RWPE2 (cell line): ENCODE measurements at regions not wholly inside any gene's neighbourhood (a gene's known extent, or its start where the extent isn't known, plus 50 kb on each side); places are given as distances from the start of the nearest gene placed in this dataset.

ENCODE experiments used
- ATAC-seq: fragments of 200-7000 bp; cut with Tn5 transposase; 3 replicates; pipeline ENCODE4 v1.9.1; 2021; ENCODE audit warnings: low read depth
- DNase-seq: peaks from one replicate; pipeline ENCODE4 v3.0.0-alpha.2; 2020; ENCODE audit warnings: low spot score
- H3K27ac ChIP-seq: fragments of 450-650 bp; 2 replicates; pipeline ENCODE4 v1.5.1; 2017; ENCODE audit warnings: mild to moderate bottlenecking; ENCODE audit not compliant: poor library complexity, severe bottlenecking
- H3K27me3 ChIP-seq: fragments of 250-450 bp; sonication (Bioruptor Pico); 2 replicates; pipeline ENCODE4 v1.5.1; 2021; ENCODE audit warnings: mild to moderate bottlenecking, moderate library complexity; ENCODE audit not compliant: insufficient read depth, poor library complexity, severe bottlenecking
- H3K36me3 ChIP-seq: fragments of 250-450 bp; sonication (Bioruptor Pico); 2 replicates; pipeline ENCODE4 v1.5.1; 2020; ENCODE audit warnings: low read depth, mild to moderate bottlenecking, moderate library complexity
- H3K4me1 ChIP-seq: fragments of 250-450 bp; sonication (Bioruptor Pico); 2 replicates; pipeline ENCODE4 v1.5.1; 2021; ENCODE audit warnings: mild to moderate bottlenecking, moderate library complexity; ENCODE audit not compliant: insufficient read depth, poor library complexity, severe bottlenecking
- H3K4me3 ChIP-seq: fragments of 250-450 bp; sonication (Bioruptor Pico); 2 replicates; pipeline ENCODE4 v1.5.1; 2021; ENCODE audit warnings: mild to moderate bottlenecking, moderate library complexity; ENCODE audit not compliant: severe bottlenecking
- H3K9me3 ChIP-seq: fragments of 250-450 bp; sonication (Bioruptor Pico); 2 replicates; pipeline ENCODE4 v1.5.1; 2021; ENCODE audit warnings: mild to moderate bottlenecking, moderate library complexity; ENCODE audit not compliant: severe bottlenecking
- CTCF ChIP-seq: fragments of 450-650 bp; IDR thresholded peaks from one replicate; pipeline ENCODE4 v1.5.1; 2017; ENCODE audit warnings: mild to moderate bottlenecking, moderate library complexity; ENCODE audit not compliant: poor library complexity, severe bottlenecking

- ATAC-seq (peak; percentile 57; the same call in 2 of the 3 replicates), DNase-seq (no peak)
- TF ChIP-seq CTCF, result no peak
- no peaks in the 10 kb centered on the region for H3K27me3 ChIP-seq
- H3K9me3 ChIP-seq, result no peaks in the 10 kb centered on the region
- H3K4me1 ChIP-seq, result no peaks in the 10 kb centered on the region
- no peak overlapping the region for H3K4me3 ChIP-seq
- no peaks in the 10 kb centered on the region for H3K36me3 ChIP-seq
- no peak overlapping the region for H3K27ac ChIP-seq
These were observed 109.1 kb downstream of the ANAPC4 start for GRCh38 chr4:25486171-25486570.

- no peaks in the 10 kb centered on the region for H3K27me3 ChIP-seq
- DNase-seq, result no peak
These were observed 110.1 kb downstream of the ANAPC4 start for GRCh38 chr4:25487155-25487554.

GRCh38 chr4:25489253-25489797 is 112.3 kb downstream of the ANAPC4 start:
- Histone ChIP-seq H3K4me1 (no peaks in the 10 kb centered on the region), H3K4me3 (no peak overlapping the region), H3K27me3 (no peaks in the 10 kb centered on the region), H3K36me3 (no peaks in the 10 kb centered on the region), H3K9me3 (no peaks in the 10 kb centered on the region), H3K27ac (no peak overlapping the region)
- no peak for ATAC-seq
- no peak for TF ChIP-seq CTCF
- DNase-seq, result no peak

More at GRCh38 chr4:25487155-25487554, 110.1 kb downstream of the ANAPC4 start:
- ATAC-seq, result no peak
- H3K27ac ChIP-seq, result no peak overlapping the region
- no peaks in the 10 kb centered on the region for H3K36me3 ChIP-seq
- no peak for TF ChIP-seq CTCF
- H3K4me3 ChIP-seq, result no peak overlapping the region
- no peaks in the 10 kb centered on the region for H3K4me1 ChIP-seq
- no peaks in the 10 kb centered on the region for H3K9me3 ChIP-seq

GRCh38 chr4:25493466-25493865 is 116.4 kb downstream of the ANAPC4 start:
- no peak for ATAC-seq
- no peak for TF ChIP-seq CTCF
- Histone ChIP-seq H3K27me3 (no peaks in the 10 kb centered on the region), H3K4me3 (no peak overlapping the region), H3K27ac (no peak overlapping the region), H3K4me1 (no peaks in the 10 kb centered on the region), H3K9me3 (no peaks in the 10 kb centered on the region), H3K36me3 (no peaks in the 10 kb centered on the region)
- no peak for DNase-seq

- no peak for ATAC-seq
- no peaks in the 10 kb centered on the region for H3K9me3 ChIP-seq
- H3K36me3 ChIP-seq, result no peaks in the 10 kb centered on the region
- no peak overlapping the region for H3K27ac ChIP-seq
- TF ChIP-seq CTCF, result no peak
- no peaks in the 10 kb centered on the region for H3K4me1 ChIP-seq
- H3K27me3 ChIP-seq, result no peaks in the 10 kb centered on the region
- no peak overlapping the region for H3K4me3 ChIP-seq
- DNase-seq, result no peak
These were observed 117.1 kb downstream of the ANAPC4 start for GRCh38 chr4:25494166-25494565.
